ENCODE measurements at regions not wholly inside any gene's neighbourhood (a gene's known extent, or its start where the extent isn't known, plus 50 kb on each side); places are given as distances from the start of the nearest gene placed in this dataset.

DNA sequence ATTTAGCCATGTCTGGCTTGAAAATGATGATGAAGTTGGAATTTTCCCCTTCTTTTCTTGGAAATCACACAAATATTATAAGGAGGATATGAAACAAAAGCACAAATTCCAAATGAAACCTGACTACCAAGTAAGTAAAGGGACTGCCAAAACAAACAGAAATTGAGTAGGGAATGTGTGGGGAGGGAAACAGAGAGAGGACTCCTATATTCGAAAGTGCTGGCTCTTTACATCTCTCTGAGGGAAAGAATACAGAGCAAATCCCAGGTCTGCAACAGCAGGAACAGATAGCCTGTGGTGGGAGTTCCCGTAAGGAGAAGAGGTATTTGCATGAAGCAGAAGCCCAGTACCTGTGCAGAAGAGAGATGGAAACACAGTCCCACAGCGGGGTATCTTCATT lies 583.7 kb downstream of the EPM2A start:
- TF ChIP-seq EP300 (IDR thresholded peaks at IDR 0.05; ENCODE audit: borderline replicate concordance) (no peak), TCF12 (IDR thresholded peaks at IDR 0.05; ENCODE audit: low read depth) (no peak), TEAD4 (IDR thresholded peaks at IDR 0.05) (no peak), CEBPB (IDR thresholded peaks at IDR 0.05) (no peak), FOXM1 (IDR thresholded peaks at IDR 0.05; ENCODE audit: borderline replicate concordance, low read depth) (no peak), YY1 (IDR thresholded peaks at IDR 0.05; ENCODE audit: low read depth) (no peak), NFIC (IDR thresholded peaks at IDR 0.05) (no peak), TAF1 (IDR thresholded peaks at IDR 0.05; ENCODE audit: low read depth) (no peak), RAD21 (IDR thresholded peaks at IDR 0.05; ENCODE audit: low read depth) (no peak), EGR1 (IDR thresholded peaks at IDR 0.05) (no peak), CREB1 (IDR thresholded peaks at IDR 0.05; ENCODE audit: low read depth) (no peak)
- TF ChIP-seq, protein P1, sequence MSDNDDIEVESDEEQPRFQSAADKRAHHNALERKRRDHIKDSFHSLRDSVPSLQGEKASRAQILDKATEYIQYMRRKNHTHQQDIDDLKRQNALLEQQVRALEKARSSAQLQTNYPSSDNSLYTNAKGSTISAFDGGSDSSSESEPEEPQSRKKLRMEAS (IDR thresholded peaks at IDR 0.05), result no peak
- TF ChIP-seq, protein P2, sequence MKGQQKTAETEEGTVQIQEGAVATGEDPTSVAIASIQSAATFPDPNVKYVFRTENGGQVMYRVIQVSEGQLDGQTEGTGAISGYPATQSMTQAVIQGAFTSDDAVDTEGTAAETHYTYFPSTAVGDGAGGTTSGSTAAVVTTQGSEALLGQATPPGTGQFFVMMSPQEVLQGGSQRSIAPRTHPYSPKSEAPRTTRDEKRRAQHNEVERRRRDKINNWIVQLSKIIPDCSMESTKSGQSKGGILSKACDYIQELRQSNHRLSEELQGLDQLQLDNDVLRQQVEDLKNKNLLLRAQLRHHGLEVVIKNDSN (IDR thresholded peaks at IDR 0.05), result no peak
- TF ChIP-seq, protein P3, sequence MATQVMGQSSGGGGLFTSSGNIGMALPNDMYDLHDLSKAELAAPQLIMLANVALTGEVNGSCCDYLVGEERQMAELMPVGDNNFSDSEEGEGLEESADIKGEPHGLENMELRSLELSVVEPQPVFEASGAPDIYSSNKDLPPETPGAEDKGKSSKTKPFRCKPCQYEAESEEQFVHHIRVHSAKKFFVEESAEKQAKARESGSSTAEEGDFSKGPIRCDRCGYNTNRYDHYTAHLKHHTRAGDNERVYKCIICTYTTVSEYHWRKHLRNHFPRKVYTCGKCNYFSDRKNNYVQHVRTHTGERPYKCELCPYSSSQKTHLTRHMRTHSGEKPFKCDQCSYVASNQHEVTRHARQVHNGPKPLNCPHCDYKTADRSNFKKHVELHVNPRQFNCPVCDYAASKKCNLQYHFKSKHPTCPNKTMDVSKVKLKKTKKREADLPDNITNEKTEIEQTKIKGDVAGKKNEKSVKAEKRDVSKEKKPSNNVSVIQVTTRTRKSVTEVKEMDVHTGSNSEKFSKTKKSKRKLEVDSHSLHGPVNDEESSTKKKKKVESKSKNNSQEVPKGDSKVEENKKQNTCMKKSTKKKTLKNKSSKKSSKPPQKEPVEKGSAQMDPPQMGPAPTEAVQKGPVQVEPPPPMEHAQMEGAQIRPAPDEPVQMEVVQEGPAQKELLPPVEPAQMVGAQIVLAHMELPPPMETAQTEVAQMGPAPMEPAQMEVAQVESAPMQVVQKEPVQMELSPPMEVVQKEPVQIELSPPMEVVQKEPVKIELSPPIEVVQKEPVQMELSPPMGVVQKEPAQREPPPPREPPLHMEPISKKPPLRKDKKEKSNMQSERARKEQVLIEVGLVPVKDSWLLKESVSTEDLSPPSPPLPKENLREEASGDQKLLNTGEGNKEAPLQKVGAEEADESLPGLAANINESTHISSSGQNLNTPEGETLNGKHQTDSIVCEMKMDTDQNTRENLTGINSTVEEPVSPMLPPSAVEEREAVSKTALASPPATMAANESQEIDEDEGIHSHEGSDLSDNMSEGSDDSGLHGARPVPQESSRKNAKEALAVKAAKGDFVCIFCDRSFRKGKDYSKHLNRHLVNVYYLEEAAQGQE (IDR thresholded peaks at IDR 0.05; ENCODE audit: low read depth), result no peak
